Neural cell (in vitro differentiated cells): ENCODE measurements at regions not wholly inside any gene's neighbourhood (a gene's known extent, or its start where the extent isn't known, plus 50 kb on each side); places are given as distances from the start of the nearest gene placed in this dataset.

Experiments used
- H2AFZ ChIP-seq: fragments of 200-600, 300-800 bp; sonication (generic), shearing (Covaris generic); 2 replicates; pipeline ENCODE4 v1.6.0; 2014; ENCODE audit warnings: low read depth, mild to moderate bottlenecking, antibody characterized with exemption, low read length, moderate library complexity
- H3F3A ChIP-seq: fragments of 200-600 bp; shearing (Covaris generic); 2 replicates; pipeline ENCODE4 v1.6.1; 2016; ENCODE audit warnings: mild to moderate bottlenecking, moderate library complexity, mixed read lengths, antibody characterized with exemption, low read length; ENCODE audit not compliant: insufficient read depth, poor library complexity, severe bottlenecking
- H3K27ac ChIP-seq: fragments of 200-600, 300-800 bp; sonication (generic), shearing (Covaris generic); 2 replicates; pipeline ENCODE4 v1.5.1; 2014; ENCODE audit warnings: mild to moderate bottlenecking, low read length, moderate library complexity
- H3K27me3 ChIP-seq: fragments of 300-800, 200-600 bp; sonication (generic), shearing (Covaris generic); 2 replicates; pipeline ENCODE4 v1.6.0; 2014; ENCODE audit warnings: mild to moderate bottlenecking, low read depth, low read length, moderate library complexity; ENCODE audit not compliant: insufficient read depth
- H3K36me3 ChIP-seq: fragments of 300-800, 200-600 bp; sonication (generic), shearing (Covaris generic); 2 replicates; pipeline ENCODE4 v1.5.1; 2014; ENCODE audit warnings: mild to moderate bottlenecking, antibody characterized with exemption, low read length, moderate library complexity; ENCODE audit not compliant: insufficient read depth
- H3K4me2 ChIP-seq: fragments of 300-800, 200-600 bp; sonication (generic), shearing (Covaris generic); 2 replicates; pipeline ENCODE4 v1.6.0; 2014; ENCODE audit warnings: mild to moderate bottlenecking, low read length
- H3K4me3 ChIP-seq: fragments of 300-800, 200-600 bp; sonication (generic), shearing (Covaris generic); 2 replicates; pipeline ENCODE4 v1.5.1; 2014; ENCODE audit warnings: mild to moderate bottlenecking, low read length, moderate library complexity
- H3K79me2 ChIP-seq: fragments of 200-600 bp; shearing (Covaris generic); replicated peaks from 2 replicates; pipeline ENCODE4 v1.6.0; 2014; ENCODE audit warnings: mild to moderate bottlenecking, low read length, moderate library complexity; ENCODE audit not compliant: insufficient read depth
- H3K9ac ChIP-seq: fragments of 300-800, 200-600 bp; sonication (generic), shearing (Covaris generic); 2 replicates; pipeline ENCODE4 v1.6.1; 2016; ENCODE audit warnings: mild to moderate bottlenecking, low read length, mixed read lengths
- H3K9me2 ChIP-seq: fragments of 200-600 bp; shearing (Covaris generic); 2 replicates; pipeline ENCODE4 v1.6.1; 2016; ENCODE audit warnings: mild to moderate bottlenecking, low read length, mixed read lengths; ENCODE audit not compliant: insufficient read depth
- H3K9me3 ChIP-seq: fragments of 200-600, 300-800 bp; sonication (generic), shearing (Covaris generic); 2 replicates; pipeline ENCODE4 v1.6.1; 2016; ENCODE audit warnings: mild to moderate bottlenecking, mixed run types, low read length, moderate library complexity, mixed read lengths
- H4K20me1 ChIP-seq: fragments of 200-600 bp; shearing (Covaris generic); 2 replicates; pipeline ENCODE4 v1.6.1; 2016; ENCODE audit warnings: mild to moderate bottlenecking, mixed run types; ENCODE audit not compliant: insufficient read depth
- EP300 ChIP-seq: fragments of 450-650 bp; conservative IDR thresholded peaks from 2 replicates; pipeline ENCODE4 v1.6.1; 2014; ENCODE audit warnings: antibody characterized with exemption, mild to moderate bottlenecking, moderate library complexity; ENCODE audit not compliant: poor library complexity, severe bottlenecking
- EZH2 ChIP-seq: fragments of 200-600, 300-800 bp; shearing (Covaris generic), sonication (generic); IDR thresholded peaks from 2 replicates; pipeline ENCODE4 v1.6.1; 2014; ENCODE audit warnings: antibody characterized with exemption, low read length, borderline replicate concordance, mild to moderate bottlenecking; ENCODE audit not compliant: insufficient read depth, poor library complexity, severe bottlenecking
- MXI1 ChIP-seq: fragments of 450-650 bp; conservative IDR thresholded peaks from 2 replicates; pipeline ENCODE4 v1.6.1; 2014; ENCODE audit warnings: antibody characterized with exemption, mild to moderate bottlenecking; ENCODE audit not compliant: poor library complexity, severe bottlenecking
- POLR2AphosphoS5 ChIP-seq: IDR thresholded peaks from 2 replicates; pipeline ENCODE4 v1.6.1; 2012
- RAD21 ChIP-seq: fragments of 450-650 bp; conservative IDR thresholded peaks from 2 replicates; pipeline ENCODE4 v1.6.1; 2014; ENCODE audit warnings: antibody characterized with exemption, mild to moderate bottlenecking, moderate library complexity
- SMC3 ChIP-seq: fragments of 450-650 bp; conservative IDR thresholded peaks from 2 replicates; pipeline ENCODE4 v1.6.1; 2014; ENCODE audit warnings: antibody characterized with exemption, mild to moderate bottlenecking, moderate library complexity; ENCODE audit not compliant: poor library complexity
- TAF1 ChIP-seq: IDR thresholded peaks from 2 replicates; pipeline ENCODE4 v1.6.1; 2012; ENCODE audit warnings: low read depth
- TF ChIP-seq, protein P1 (sequence below): IDR thresholded peaks from 2 replicates; pipeline ENCODE4 v1.6.1; 2012; ENCODE audit warnings: borderline replicate concordance
- TF ChIP-seq, protein P2 (sequence below): fragments of 450-650 bp; IDR thresholded peaks from 2 replicates; pipeline ENCODE4 v1.5.1; 2014; ENCODE audit warnings: antibody characterized with exemption, mild to moderate bottlenecking, moderate library complexity; ENCODE audit not compliant: poor library complexity, severe bottlenecking

DNA sequence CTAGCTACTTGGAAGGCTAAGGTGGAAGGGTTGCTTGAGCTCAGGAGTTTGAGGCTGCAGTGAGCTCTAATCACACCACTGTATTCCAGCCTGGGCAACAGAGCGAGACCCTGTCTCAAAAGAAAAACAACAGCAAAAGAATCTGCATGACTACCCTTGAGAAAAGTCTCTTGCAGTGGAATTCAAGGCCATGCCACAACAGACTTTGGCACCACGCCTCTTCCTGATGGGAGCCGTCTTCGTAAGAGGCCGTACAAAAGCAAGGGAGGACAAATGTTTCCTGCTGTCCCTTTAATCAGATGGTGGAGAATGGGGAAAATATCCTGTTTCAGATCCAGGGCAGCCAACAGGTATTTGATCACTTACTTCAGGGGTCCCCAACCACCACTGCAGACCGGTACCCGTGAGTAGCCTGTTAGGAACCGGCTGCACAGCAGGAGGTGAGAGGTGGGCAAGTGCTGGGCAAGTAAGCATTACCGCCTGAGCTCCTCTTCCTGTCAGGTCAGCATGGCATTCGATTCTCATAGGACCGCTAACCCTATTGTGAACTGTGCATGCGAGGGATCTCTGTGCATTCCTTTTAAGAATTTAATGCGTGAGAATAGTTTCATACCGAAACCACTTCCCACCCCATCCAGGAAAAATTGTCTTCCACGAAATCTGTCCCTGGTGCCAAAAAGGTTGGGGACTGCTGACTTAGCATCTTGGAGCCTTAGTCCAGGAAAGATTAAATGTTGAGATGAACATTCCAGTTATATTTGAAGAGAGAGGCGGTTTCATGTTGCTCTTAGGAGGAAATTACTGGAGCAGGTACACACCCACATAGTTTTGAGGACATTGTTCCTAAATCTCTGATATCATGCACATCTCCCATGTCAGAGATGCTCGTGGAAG lies 94.4 kb upstream of the XPO1 start:
- H3K9me3 ChIP-seq = no peaks in the 10 kb centered on the region
- H2AFZ ChIP-seq = no peak overlapping the region
- no peaks in the 10 kb centered on the region for H3K27me3 ChIP-seq
- H3K4me2 ChIP-seq = no peak overlapping the region
- H3K9me2 ChIP-seq = no peaks in the 10 kb centered on the region
- no peaks in the 10 kb centered on the region for H3F3A ChIP-seq
- no peak overlapping the region for H3K9ac ChIP-seq
- H3K79me2 ChIP-seq = no peaks in the 10 kb centered on the region
- no peak overlapping the region for H3K4me3 ChIP-seq
- H3K27ac ChIP-seq = no peak overlapping the region
- no peaks in the 10 kb centered on the region for H4K20me1 ChIP-seq
- TF ChIP-seq SMC3 (no peak), EP300 (no peak), EZH2 (no peak), TAF1 (no peak), RAD21 (no peak), MXI1 (no peak), POLR2AphosphoS5 (no peak)
- TF ChIP-seq, protein P1, sequence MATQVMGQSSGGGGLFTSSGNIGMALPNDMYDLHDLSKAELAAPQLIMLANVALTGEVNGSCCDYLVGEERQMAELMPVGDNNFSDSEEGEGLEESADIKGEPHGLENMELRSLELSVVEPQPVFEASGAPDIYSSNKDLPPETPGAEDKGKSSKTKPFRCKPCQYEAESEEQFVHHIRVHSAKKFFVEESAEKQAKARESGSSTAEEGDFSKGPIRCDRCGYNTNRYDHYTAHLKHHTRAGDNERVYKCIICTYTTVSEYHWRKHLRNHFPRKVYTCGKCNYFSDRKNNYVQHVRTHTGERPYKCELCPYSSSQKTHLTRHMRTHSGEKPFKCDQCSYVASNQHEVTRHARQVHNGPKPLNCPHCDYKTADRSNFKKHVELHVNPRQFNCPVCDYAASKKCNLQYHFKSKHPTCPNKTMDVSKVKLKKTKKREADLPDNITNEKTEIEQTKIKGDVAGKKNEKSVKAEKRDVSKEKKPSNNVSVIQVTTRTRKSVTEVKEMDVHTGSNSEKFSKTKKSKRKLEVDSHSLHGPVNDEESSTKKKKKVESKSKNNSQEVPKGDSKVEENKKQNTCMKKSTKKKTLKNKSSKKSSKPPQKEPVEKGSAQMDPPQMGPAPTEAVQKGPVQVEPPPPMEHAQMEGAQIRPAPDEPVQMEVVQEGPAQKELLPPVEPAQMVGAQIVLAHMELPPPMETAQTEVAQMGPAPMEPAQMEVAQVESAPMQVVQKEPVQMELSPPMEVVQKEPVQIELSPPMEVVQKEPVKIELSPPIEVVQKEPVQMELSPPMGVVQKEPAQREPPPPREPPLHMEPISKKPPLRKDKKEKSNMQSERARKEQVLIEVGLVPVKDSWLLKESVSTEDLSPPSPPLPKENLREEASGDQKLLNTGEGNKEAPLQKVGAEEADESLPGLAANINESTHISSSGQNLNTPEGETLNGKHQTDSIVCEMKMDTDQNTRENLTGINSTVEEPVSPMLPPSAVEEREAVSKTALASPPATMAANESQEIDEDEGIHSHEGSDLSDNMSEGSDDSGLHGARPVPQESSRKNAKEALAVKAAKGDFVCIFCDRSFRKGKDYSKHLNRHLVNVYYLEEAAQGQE = no peak
- TF ChIP-seq, protein P2, sequence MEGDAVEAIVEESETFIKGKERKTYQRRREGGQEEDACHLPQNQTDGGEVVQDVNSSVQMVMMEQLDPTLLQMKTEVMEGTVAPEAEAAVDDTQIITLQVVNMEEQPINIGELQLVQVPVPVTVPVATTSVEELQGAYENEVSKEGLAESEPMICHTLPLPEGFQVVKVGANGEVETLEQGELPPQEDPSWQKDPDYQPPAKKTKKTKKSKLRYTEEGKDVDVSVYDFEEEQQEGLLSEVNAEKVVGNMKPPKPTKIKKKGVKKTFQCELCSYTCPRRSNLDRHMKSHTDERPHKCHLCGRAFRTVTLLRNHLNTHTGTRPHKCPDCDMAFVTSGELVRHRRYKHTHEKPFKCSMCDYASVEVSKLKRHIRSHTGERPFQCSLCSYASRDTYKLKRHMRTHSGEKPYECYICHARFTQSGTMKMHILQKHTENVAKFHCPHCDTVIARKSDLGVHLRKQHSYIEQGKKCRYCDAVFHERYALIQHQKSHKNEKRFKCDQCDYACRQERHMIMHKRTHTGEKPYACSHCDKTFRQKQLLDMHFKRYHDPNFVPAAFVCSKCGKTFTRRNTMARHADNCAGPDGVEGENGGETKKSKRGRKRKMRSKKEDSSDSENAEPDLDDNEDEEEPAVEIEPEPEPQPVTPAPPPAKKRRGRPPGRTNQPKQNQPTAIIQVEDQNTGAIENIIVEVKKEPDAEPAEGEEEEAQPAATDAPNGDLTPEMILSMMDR = no peak
- no peaks in the 10 kb centered on the region for H3K36me3 ChIP-seq

DNA sequence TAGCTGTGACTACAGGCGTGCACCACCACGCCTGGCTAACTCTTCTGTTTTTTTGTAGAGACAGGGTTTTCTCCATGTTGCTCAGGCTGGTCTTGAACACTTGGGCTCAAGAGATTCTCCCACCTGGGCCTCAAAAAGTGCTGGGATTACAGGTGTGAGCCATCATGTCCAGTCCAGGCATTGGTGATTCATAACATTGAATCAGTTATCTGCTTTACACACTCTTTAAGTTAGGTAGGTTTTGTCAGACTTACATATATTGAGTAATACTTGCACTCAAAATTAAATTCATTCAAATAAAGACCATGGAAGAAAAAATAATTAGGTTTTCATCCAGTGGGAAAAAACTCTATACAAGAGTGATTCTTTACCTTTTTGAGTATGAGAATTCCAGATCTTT lies 93.2 kb upstream of the XPO1 start:
- TF ChIP-seq EZH2 (no peak), RAD21 (no peak), MXI1 (no peak), EP300 (no peak), TAF1 (no peak), POLR2AphosphoS5 (no peak), SMC3 (no peak)
- TF ChIP-seq, protein P1 = no peak
- TF ChIP-seq, protein P2 = no peak
- Histone ChIP-seq H2AFZ (no peak overlapping the region), H3F3A (no peaks in the 10 kb centered on the region), H3K27me3 (no peaks in the 10 kb centered on the region), H4K20me1 (no peaks in the 10 kb centered on the region), H3K9ac (no peak overlapping the region), H3K27ac (no peak overlapping the region), H3K9me2 (no peaks in the 10 kb centered on the region), H3K79me2 (no peaks in the 10 kb centered on the region), H3K36me3 (no peaks in the 10 kb centered on the region), H3K9me3 (no peaks in the 10 kb centered on the region), H3K4me3 (no peak overlapping the region), H3K4me2 (no peak overlapping the region)
